Loucy (cell line): ENCODE measurements at regions not wholly inside any gene's neighbourhood (a gene's known extent, or its start where the extent isn't known, plus 50 kb on each side); places are given as distances from the start of the nearest gene placed in this dataset.

Experiments used
- H2AFZ ChIP-seq: fragments of 200-600 bp; sonication (generic); 2 replicates; pipeline ENCODE4 v1.6.0; 2016; ENCODE audit warnings: antibody characterized with exemption, mild to moderate bottlenecking, low read length, moderate library complexity
- H3F3A ChIP-seq: fragments of 200-600 bp; 2 replicates; pipeline ENCODE4 v1.6.0; 2016; ENCODE audit warnings: antibody characterized with exemption, low read depth, mild to moderate bottlenecking
- H3K27me3 ChIP-seq: fragments of 200-600 bp; sonication (generic); 2 replicates; pipeline ENCODE4 v1.6.1; 2014; ENCODE audit warnings: low read length, mild to moderate bottlenecking; ENCODE audit not compliant: insufficient read depth, poor library complexity, severe bottlenecking
- H3K36me3 ChIP-seq: fragments of 200-600 bp; sonication (generic); 2 replicates; pipeline ENCODE4 v1.6.1; 2016; ENCODE audit warnings: low read length; ENCODE audit not compliant: insufficient read depth
- H3K4me1 ChIP-seq: fragments of 200-600 bp; sonication (generic); 2 replicates; pipeline ENCODE4 v1.5.1; 2014; ENCODE audit warnings: low read length, mild to moderate bottlenecking; ENCODE audit not compliant: insufficient read depth, poor library complexity, severe bottlenecking
- H3K4me2 ChIP-seq: fragments of 200-600 bp; sonication (generic); 2 replicates; pipeline ENCODE4 v1.6.0; 2014; ENCODE audit warnings: antibody characterized with exemption, low read length, low read depth, mild to moderate bottlenecking; ENCODE audit not compliant: poor library complexity, severe bottlenecking
- H3K4me3 ChIP-seq: fragments of 200-600 bp; sonication (generic); 2 replicates; pipeline ENCODE4 v1.5.1; 2014; ENCODE audit warnings: low read length, mild to moderate bottlenecking, mixed read lengths; ENCODE audit not compliant: poor library complexity, severe bottlenecking
- H3K79me2 ChIP-seq: fragments of 200-600 bp; sonication (generic); 2 replicates; pipeline ENCODE4 v1.6.1; 2014; ENCODE audit warnings: low read length; ENCODE audit not compliant: insufficient read depth
- H3K9ac ChIP-seq: fragments of 200-600 bp; sonication (generic); 2 replicates; pipeline ENCODE4 v1.6.0; 2014; ENCODE audit warnings: mild to moderate bottlenecking, low read depth, low read length, moderate library complexity; ENCODE audit not compliant: poor library complexity, severe bottlenecking
- H3K9me2 ChIP-seq: fragments of 200-600 bp; sonication (generic); replicated peaks from 2 replicates; pipeline ENCODE4 v1.6.1; 2016; ENCODE audit warnings: low read depth, low read length, mixed read lengths
- H3K9me3 ChIP-seq: fragments of 200-600 bp; sonication (generic); 2 replicates; pipeline ENCODE4 v1.6.1; 2014; ENCODE audit warnings: mild to moderate bottlenecking, antibody characterized with exemption, low read length, low read depth; ENCODE audit not compliant: insufficient read depth
- H4K20me1 ChIP-seq: fragments of 200-600 bp; sonication (generic); 2 replicates; pipeline ENCODE4 v1.6.0; 2014; ENCODE audit warnings: antibody characterized with exemption, low read length, mild to moderate bottlenecking; ENCODE audit not compliant: insufficient read depth, poor library complexity, severe bottlenecking
- EZH2phosphoT487 ChIP-seq: fragments of 200-600 bp; IDR thresholded peaks from 2 replicates; pipeline ENCODE4 v1.6.1; 2018; ENCODE audit warnings: antibody characterized with exemption, mild to moderate bottlenecking, moderate library complexity, borderline replicate concordance
- TF ChIP-seq, protein P1 (sequence below): fragments of 200-600 bp; sonication (generic); conservative IDR thresholded peaks from 2 replicates; pipeline ENCODE4 v1.5.1; 2014; ENCODE audit warnings: mild to moderate bottlenecking, antibody characterized with exemption, low read length

DNA sequence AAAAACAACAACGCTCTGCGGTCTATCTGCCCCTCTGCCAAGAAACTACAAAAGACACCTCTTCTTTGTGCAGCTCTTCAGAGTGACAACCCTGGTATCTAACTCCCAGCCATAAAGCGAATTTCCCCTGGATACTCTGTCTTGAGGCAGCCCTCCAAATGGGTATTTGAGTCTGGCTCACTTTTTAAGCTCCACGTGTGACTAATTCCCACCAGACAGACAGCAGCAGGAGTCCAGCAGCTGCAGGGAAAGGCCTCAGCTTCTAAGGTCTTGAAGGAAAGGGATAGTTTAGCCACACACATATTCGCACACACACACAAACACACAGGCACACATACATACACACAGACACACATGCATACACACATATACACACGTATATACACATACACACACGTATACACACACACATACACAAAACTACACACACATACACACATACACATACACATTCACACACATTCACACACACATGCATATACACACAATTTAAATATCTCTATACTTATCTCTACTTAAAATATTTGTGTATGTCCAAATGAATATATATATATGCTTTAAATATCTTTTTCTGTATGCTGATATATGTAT is 188.8 kb downstream of the TSHZ3 start:
- H3K79me2 ChIP-seq: no peaks in the 10 kb centered on the region
- no peaks in the 10 kb centered on the region for H3K36me3 ChIP-seq
- TF ChIP-seq, protein P1, sequence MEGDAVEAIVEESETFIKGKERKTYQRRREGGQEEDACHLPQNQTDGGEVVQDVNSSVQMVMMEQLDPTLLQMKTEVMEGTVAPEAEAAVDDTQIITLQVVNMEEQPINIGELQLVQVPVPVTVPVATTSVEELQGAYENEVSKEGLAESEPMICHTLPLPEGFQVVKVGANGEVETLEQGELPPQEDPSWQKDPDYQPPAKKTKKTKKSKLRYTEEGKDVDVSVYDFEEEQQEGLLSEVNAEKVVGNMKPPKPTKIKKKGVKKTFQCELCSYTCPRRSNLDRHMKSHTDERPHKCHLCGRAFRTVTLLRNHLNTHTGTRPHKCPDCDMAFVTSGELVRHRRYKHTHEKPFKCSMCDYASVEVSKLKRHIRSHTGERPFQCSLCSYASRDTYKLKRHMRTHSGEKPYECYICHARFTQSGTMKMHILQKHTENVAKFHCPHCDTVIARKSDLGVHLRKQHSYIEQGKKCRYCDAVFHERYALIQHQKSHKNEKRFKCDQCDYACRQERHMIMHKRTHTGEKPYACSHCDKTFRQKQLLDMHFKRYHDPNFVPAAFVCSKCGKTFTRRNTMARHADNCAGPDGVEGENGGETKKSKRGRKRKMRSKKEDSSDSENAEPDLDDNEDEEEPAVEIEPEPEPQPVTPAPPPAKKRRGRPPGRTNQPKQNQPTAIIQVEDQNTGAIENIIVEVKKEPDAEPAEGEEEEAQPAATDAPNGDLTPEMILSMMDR: no peak
- no peak for TF ChIP-seq EZH2phosphoT487

DNA sequence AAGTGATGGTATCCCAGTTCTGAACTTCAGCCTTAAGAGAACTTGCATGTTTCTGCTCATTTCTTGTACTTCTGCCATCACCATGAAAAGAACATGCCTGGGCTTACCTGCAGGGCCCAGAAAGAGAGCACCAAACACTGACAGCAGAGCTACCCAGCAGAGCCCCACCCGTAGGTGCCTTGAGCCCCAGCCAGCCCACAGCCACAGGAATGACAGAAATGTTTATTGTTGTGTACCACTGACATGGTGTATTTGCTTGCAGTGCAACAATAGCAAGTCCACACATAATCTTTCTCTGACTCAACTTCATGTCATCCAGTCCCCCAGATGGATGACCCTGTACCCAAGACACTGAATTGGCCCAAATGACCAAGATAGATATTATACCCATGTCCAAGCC is 195.2 kb downstream of the TSHZ3 start:
- Histone ChIP-seq H3K27me3 (no peaks in the 10 kb centered on the region), H3K4me2 (no peak overlapping the region), H3K9ac (no peak overlapping the region), H3K36me3 (no peaks in the 10 kb centered on the region), H3F3A (no peaks in the 10 kb centered on the region), H2AFZ (no peak overlapping the region), H3K4me3 (no peak overlapping the region), H3K4me1 (no peaks in the 10 kb centered on the region), H3K9me3 (no peaks in the 10 kb centered on the region; the same call in 1 of the 2 replicates), H4K20me1 (no peaks in the 10 kb centered on the region), H3K79me2 (no peaks in the 10 kb centered on the region), H3K9me2 (no peaks in the 10 kb centered on the region)
- TF ChIP-seq, protein P1: no peak
- TF ChIP-seq EZH2phosphoT487: no peak

More for the DNA sequence above, 188.8 kb downstream of the TSHZ3 start:
- Histone ChIP-seq H2AFZ (no peak overlapping the region), H3K4me3 (no peak overlapping the region), H3K9ac (no peak overlapping the region), H3K4me1 (no peaks in the 10 kb centered on the region), H3F3A (no peaks in the 10 kb centered on the region), H3K9me3 (peaks cover 4% of the 10 kb centered on the region; the same call in 1 of the 2 replicates), H3K27me3 (no peaks in the 10 kb centered on the region), H3K4me2 (no peak overlapping the region), H3K9me2 (no peaks in the 10 kb centered on the region), H4K20me1 (no peaks in the 10 kb centered on the region)

DNA sequence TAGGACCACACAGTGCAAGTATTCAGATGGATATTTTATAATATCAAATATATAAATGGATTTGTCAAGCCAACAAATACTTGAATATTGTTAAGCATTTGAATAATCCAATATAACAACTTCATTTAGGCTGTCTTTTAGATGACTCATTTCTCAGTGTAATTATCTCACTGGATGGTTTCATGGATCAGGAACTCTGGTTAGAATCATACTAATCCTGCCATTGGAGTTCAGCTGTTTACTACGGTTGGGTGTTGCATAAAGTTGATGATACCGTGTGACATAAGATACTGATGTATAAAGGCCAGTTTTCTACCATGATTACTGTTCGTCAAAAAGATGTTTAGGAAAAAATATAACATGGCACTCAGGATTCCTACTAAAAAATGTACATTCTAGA is 196.3 kb downstream of the TSHZ3 start:
- Histone ChIP-seq H4K20me1 (no peaks in the 10 kb centered on the region), H3K27me3 (no peaks in the 10 kb centered on the region), H3F3A (no peaks in the 10 kb centered on the region), H3K9me2 (no peaks in the 10 kb centered on the region), H3K9me3 (no peaks in the 10 kb centered on the region; the same call in 1 of the 2 replicates), H3K79me2 (no peaks in the 10 kb centered on the region), H3K4me3 (no peak overlapping the region), H3K4me1 (no peaks in the 10 kb centered on the region), H2AFZ (no peak overlapping the region), H3K36me3 (no peaks in the 10 kb centered on the region), H3K4me2 (no peak overlapping the region), H3K9ac (no peak overlapping the region)
- TF ChIP-seq, protein P1: no peak
- no peak for TF ChIP-seq EZH2phosphoT487
